GM12872 (cell line): ENCODE measurements at regions not wholly inside any gene's neighbourhood (a gene's known extent, or its start where the extent isn't known, plus 50 kb on each side); places are given as distances from the start of the nearest gene placed in this dataset.

Experiments
- TF ChIP-seq, protein P1 (sequence below): IDR thresholded peaks from 3 replicates; pipeline ENCODE4 v1.5.1; 2011; ENCODE audit warnings: low read depth, mild to moderate bottlenecking, low read length, moderate library complexity; ENCODE audit not compliant: insufficient read depth

DNA sequence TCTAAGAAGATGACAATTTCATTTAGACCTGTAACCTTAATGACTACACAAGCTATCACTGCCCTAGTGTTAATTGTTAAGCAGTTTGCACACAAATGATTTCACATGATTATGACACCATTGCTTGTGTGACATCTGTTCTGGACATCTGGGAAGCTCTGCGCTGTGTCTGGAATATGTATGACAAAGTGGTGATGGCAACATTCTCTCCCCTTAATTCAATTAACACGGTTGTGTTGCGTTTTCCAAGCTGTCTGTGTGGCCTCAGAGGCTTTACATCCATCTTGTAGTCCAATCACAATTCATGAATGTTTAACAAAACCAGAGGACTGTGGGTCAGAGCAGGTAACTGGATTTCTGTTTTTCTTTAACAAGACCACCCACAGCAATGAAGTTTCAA lies 204.4 kb downstream of the COG6 start:
- TF ChIP-seq, protein P1, sequence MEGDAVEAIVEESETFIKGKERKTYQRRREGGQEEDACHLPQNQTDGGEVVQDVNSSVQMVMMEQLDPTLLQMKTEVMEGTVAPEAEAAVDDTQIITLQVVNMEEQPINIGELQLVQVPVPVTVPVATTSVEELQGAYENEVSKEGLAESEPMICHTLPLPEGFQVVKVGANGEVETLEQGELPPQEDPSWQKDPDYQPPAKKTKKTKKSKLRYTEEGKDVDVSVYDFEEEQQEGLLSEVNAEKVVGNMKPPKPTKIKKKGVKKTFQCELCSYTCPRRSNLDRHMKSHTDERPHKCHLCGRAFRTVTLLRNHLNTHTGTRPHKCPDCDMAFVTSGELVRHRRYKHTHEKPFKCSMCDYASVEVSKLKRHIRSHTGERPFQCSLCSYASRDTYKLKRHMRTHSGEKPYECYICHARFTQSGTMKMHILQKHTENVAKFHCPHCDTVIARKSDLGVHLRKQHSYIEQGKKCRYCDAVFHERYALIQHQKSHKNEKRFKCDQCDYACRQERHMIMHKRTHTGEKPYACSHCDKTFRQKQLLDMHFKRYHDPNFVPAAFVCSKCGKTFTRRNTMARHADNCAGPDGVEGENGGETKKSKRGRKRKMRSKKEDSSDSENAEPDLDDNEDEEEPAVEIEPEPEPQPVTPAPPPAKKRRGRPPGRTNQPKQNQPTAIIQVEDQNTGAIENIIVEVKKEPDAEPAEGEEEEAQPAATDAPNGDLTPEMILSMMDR, result no peak

DNA sequence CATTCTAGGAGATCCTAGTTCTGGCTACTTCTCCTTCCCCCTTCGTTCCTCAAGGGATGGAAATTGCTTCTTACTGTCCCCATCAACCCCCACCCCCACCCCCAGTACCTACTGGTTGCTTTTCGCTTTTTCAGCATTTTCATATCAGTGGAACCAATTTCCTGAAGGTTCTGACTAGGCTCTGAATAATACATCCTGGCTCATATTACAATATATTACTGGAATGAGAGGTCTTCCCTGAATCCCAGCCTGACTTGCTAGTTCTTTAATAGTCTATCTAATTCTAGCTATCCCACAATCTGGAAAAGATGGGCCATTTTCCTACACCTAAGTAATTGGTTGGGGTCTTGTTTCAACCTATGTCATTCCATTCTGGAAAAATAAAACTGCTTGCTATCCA lies 207.4 kb downstream of the COG6 start:
- TF ChIP-seq, protein P1, result no peak

DNA sequence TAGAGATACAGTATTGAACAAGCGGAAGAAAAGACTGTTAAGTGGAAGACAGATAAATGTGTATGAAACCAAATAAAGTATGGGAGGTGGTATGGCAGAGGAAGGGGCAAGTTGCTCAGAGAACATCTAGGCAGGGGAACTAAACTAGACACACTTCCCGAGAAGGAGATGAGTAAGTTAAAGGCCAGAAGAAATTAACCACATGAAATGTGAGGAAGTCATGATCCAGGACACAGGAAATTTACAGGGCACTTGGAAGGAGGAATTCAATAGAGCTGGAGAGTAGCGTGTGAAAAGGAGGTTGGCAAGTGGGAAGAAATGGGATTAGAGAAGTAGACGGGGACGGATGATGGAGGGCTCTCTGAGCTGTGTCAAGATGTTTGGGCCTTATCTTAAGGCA lies 208.8 kb downstream of the COG6 start:
- TF ChIP-seq, protein P1, result no peak

DNA sequence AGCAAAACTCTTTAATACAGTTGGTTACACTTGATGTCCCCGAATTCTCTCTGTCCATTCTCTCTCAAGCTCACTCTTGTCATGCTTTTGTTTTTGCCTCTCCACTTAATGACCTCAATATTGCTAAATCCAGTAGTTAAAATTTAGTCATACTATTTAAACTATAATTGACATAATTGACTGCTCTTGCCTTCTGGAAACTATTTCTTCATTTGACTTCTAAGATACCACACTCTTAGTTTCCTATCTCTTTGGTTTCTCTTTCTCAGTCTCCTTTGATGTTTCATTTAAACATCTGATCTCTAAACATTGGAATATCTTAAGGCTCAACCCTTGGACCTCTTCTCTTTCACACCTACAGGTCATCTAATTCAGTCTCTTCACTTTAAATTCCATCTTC lies 211.3 kb downstream of the COG6 start:
- TF ChIP-seq, protein P1, result no peak

DNA sequence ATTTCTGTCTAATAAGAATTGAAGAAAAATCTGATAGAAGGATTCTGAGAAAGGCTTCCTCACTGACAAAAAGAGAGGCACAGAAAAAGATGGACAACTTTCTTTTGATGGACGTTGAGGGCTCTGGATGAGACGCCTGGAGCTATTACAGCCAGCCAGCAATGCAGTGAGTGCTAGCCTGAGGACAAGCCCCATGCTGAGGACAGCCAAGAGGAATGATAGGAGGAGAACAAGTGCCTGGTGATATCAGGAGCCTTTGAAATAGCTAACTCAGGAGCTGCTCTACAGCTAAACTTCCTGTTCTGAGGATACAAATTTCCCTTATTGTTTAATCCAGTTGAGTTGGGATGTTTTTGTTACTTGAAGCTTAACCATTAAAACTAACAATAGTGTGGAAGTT lies 212.3 kb downstream of the COG6 start:
- TF ChIP-seq, protein P1, result no peak

DNA sequence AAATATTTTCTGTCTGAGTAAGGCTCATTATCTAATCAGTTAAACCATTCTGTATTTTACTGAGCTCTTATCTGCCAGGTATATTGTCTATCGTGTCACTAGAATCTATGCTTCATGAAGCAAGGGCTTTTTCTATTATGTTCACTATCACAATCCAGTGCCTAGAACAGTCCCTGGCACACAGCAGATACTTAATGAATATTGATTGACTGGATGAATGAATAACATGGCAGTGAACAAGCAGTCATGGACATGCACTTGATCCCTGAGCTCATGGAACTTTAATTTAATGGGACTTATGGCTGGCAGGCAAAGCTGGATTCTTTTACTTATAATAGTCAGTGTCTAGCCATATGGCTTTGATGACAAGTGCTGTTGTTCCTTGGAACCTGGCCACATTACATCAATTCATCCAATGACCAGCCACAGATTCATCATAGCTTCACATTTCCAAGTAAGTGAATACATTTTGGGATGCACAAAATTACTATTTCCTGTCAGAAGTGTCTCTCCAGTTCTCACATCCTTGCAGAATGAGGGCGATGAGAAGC lies 214.8 kb downstream of the COG6 start:
- TF ChIP-seq, protein P1, result no peak

DNA sequence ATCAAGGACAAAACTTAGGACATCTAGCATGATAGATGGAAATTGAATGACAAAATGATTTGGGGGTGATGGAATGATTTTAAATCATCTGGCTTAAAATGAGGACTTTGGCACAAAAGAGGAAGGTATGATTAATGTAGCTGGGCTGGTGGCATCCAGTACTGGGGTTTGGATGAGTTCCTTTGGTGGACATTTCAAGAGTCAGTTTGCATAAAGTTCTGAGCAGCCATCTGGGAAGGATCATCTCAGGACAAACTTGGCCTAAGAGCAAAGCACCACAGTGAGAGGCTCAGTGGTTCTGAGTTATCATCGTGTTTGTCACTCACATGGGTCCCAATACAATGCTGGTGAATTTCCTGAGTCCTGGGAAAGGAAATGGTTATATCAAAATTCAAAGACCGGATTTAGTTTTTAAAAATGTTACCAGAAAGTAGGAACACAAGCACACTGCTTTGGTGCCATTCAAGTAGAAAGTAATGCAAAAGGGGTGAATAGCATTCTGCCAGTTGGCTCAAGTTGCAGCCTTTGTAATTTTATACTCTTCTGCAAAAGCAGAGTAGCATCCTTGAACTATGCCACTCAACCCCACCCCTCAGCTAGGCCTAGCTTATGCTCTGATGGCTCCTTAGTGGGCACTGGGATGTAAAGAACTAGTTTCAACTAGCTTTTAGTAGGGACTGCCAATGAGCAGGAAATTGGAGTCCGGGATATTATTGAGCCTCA lies 219.0 kb downstream of the COG6 start:
- TF ChIP-seq, protein P1, result no peak
